Right forelimb (tissue), 1 donor: ENCODE measurements at regions not wholly inside any gene's neighbourhood (a gene's known extent, or its start where the extent isn't known, plus 50 kb on each side); places are given as distances from the start of the nearest gene placed in this dataset.

Source experiments
- DNase-seq: peaks from one replicate; pipeline ENCODE4 v3.0.0-alpha.2; 2018

GRCh38 chr13:50197705-50198104, 182.5 kb downstream of the KCNRG start:
- DNase-seq: no peak

GRCh38 chr13:50198508-50198907, 183.3 kb downstream of the KCNRG start:
- no peak for DNase-seq

GRCh38 chr13:50200569-50200968, 185.3 kb downstream of the KCNRG start:
- no peak for DNase-seq

DNA sequence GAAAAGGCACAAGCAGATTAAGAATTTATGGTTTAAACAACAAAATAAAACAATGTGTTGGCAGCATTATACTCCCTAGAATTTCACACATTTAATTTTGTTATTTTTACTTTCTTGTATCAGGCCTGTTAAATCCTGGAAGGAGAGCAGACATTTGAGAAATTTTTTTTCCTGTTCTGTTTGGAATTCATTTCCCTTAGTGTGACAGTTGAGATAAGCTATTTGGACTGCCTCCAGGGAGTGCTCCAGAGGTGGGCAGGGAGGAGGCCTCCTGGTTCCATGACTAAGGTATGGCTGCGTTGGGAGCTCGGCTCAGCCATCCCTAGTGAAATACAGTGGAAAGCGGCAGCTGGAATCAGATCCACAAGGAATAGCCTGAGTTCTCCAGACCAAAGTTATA, 185.7 kb downstream of the KCNRG start:
- DNase-seq: no peak

DNA sequence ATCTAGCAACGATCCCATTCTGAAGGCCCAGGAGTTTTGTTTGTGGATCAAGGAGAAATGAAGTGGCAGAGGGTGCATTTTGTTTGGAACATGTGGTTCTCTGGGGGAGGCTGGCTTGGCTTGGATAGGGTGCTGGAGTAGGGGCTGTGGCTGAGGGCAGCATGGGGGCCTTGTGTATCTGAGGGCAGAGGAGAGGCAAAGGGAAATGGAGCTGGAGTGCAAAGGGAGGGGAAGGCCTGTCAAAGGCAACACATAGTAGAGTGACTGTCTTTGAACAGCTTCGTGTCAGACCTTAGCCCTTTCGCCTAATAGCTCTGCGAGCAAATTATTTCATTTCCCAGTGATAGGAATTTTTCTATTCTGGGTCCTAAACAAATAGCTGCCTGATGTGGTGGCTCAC, 187.2 kb downstream of the KCNRG start:
- DNase-seq: no peak

DNA sequence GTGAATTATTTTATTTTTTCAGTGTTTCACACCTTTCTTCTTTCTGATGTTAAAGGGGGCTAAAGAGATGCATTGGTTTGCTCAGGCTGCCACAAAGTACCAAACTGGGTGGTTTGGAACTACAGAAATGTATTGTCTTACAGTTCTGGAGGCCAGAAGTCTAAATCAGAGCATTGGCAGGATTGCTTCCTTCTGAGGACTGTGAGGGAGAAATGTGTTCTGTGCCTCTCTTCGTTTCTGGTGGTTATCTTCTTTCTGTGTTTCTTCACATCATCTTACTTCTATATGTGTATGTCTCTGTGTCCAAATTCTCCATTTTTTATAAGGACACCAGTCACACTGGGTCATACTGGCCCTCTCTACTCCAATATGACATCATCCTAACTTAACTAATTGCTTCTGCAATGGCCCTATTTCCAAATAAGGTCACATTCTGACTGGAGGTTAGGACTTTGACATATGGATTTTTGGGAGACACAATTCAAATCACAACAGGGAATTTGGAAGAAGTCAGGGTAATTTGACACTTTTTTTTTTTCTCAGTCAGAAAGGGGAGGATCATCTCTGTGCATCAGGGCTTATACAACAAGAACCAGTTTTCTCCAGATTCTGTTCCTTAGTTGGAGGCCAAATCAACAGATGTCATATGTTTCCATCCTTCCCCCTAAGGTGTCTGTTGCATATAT, 188.2 kb downstream of the KCNRG start:
- DNase-seq: no peak

DNA sequence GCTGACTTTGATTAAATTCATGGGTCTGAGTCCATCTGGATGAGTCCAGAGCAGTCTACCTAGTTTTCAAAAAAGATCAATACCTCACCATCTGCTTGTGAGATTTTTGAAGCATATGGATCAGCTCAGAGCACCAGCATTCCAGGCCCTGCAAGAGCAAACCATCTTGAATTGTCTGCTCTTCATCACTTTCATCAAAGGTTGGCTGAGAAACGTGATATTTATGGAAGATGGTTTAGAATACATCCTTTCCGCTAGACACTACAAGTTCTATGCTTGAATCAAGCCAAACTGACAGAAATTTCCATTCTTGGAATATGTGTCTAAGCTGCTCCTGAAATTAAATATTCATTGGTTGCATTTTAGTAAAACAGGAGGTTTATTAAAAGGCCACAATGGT, 190.3 kb downstream of the KCNRG start:
- DNase-seq: no peak

- DNase-seq: peak; percentile 65
These were observed 193.6 kb downstream of the KCNRG start for GRCh38 chr13:50208826-50209335.

DNA sequence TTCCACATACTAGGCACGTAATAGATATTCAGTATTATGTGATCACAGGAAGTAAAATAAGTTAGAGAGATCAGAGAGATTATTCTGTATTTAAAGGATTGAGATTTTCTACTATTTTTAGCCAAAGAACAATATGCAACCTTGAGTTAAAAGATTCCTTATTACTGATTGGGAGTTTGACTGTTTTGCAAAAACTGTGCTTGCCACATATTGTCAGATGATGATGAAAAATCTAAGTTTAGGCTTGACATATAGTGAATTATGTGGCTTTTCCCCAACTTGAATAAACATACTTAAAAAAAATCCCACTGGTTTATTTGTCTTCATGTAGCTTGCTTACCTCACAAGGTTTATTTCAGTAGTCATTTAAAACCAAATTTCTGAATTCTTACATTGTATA, 194.4 kb downstream of the KCNRG start:
- no peak for DNase-seq

DNA sequence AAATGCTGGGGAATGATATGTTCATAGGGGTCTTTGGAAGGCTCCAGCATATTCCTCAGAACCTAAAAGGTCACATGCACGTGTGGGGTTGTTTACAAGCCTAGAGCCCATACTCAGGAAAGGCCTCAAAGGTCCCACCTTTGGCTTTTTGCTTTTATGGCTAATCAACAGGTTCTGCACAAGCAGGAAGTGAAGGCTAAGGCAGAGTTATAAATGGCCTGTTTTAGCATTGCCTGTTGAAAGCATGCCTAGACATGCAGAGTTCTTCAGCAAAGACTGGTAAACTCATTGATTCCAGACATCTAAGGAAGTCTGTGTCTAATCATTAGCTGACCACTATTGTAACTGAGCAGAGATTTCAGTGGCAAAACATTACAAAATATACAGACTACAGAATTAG, 198.3 kb downstream of the KCNRG start:
- no peak for DNase-seq

DNA sequence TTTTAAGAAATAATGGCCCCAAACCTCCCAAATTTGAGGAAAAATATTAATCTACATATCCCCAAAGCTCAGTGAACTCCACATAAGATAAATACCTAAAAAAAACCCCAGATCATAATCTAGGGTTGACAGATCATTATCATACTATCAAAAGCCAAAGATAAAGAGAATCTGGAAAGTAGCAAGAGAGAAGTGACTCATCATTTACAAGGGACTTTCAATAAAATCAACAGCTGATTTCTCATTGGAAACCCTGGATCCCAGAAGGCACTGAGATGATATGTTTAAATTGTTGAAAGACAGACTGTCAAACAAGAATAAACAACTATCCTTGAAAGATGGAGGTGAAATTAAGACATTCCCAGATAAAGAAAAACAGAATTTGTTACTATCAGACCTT, 199.3 kb downstream of the KCNRG start:
- DNase-seq: no peak

DNA sequence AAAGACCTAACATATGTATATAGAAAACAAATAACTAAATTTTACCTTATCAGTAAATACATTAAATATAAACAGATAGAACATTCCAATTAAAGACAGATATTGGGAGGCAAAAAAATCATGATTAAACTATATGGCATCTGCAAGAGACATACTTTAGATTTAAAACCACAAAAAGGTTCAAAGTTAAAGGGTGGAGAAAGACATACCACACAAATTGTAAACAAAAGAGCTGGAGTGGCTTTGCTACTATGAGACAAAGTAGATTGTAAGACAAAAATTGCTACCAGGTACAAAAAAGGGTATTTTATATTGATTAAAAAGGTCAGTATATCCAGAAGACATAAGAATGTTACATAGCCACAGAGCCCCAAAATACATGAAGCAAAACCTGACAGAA, 200.2 kb downstream of the KCNRG start:
- DNase-seq: no peak

DNA sequence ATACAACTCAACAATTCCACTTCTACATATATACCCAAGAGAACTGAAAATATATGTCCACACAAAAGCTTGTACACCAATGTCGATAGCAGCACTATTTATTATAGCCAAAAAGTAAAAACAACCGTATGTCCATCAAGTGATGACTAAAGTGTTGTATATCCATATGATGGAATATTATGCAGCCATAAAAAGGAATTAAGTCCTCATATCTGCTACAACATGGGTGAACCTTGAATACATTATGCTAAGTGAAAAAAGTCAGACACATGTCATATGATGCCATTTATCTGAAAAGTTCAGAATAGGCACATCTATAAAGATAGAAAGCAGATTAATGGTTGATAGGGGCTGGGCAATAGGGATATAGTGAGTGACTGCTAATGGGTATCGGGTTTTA, 204.5 kb downstream of the KCNRG start:
- DNase-seq: no peak

GRCh38 chr13:50220938-50221337, 205.7 kb downstream of the KCNRG start:
- DNase-seq: no peak

GRCh38 chr13:50222569-50223332, 207.5 kb downstream of the KCNRG start:
- DNase-seq: peak; percentile 78

DNA sequence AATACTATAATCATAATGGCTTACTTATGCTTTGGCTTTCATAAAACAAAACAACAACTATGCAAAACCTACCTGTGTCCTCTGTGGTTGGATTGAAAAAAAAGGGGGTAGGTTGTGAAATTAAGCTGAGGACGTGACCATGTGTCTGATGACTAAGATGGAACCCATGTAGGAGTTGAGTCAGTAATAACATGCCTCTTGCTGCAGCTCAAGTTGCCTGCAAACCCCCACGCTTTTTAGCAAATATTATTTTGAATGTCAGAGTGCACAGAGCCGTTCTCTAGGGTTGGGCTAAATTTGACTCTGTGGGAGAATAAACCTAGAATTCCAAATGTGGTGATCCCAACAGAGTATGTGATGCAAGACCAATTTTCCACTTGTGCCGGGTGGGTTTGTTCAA, 209.3 kb downstream of the KCNRG start:
- DNase-seq: no peak

DNA sequence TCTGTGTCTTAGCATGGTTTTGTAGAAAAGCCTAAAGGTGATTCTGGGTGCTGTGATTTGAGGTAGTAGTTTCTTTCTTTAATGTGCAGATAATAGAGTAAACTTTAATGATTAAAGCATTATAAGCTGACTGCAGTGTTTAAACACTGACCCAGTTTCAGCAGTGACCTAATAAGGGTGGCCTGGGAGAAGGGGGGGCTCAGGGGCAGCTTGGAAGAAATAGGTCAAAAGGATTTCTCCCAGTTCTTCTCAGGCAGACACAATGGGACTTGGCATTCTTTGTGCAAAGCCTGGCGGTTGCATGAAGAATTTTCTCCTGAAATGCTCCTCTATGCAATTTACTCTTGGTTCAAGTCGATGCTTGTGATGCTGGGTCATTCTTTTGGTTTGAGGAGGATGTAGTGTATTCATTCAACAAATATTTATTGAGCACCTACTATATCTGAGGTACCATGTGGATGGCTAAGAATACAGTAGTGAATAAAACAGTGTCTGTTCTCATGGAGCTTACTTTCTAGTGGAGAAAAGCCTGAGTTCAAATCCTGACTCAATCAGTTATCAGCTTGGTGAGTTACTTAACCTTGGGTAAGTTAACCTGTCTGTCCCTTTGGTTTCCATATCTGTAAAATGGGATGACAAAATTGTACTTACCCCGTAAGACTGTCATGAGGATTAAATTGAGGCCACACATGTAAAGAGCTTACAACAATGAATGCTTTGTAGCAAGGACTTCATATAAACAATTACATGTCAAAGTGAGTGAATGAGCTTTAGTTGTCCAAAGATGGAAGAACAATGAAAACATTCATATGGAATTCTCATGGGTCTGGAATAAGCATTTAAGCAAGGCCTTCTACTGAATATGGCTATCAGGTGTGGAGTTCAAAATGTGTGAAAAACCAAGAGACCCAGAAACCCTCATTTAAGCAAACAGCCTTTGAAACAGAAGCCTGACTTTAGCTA, 210.2 kb downstream of the KCNRG start:
- no peak for DNase-seq

- no peak for DNase-seq
These were observed 211.4 kb downstream of the KCNRG start for GRCh38 chr13:50226515-50227155.

DNA sequence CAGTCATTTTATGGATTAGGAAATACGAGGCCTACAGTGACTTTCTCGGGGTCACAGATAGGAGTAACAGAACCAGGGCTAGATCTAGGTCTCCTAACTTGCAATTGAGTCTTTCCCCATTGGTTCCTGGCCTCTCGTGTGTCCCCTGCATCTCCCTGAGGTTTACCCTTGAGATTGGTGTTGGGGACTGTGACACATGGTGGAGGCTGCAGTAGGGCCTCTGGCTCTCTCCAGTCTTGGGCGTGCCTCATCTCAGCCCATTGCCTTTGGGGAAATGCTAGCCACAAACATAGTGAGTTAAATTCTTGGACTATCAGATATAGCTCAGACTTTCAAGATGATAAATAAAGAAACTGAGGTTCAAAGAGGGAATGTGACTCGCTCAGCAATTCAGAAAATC, 212.1 kb downstream of the KCNRG start:
- no peak for DNase-seq

DNA sequence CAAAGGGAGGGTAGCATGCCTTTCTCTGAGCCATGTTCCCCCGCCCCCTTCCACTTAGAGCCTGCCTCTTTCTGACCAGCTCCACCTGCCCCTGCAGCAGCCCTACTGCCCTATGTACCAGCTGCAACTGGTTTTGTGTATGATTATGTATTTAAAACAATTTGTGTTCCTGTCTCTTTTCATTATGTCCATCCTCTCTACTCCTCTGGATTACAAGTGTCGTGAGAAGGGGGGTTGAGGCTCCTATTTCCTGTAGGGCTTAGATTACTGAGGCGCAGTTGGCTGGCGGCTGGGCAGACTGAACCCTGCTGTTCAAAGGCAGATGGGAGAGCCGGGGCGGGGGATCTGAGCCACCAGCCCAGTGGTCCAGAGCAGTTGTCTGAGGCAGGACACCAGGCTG, 213.3 kb downstream of the KCNRG start:
- DNase-seq: no peak

DNA sequence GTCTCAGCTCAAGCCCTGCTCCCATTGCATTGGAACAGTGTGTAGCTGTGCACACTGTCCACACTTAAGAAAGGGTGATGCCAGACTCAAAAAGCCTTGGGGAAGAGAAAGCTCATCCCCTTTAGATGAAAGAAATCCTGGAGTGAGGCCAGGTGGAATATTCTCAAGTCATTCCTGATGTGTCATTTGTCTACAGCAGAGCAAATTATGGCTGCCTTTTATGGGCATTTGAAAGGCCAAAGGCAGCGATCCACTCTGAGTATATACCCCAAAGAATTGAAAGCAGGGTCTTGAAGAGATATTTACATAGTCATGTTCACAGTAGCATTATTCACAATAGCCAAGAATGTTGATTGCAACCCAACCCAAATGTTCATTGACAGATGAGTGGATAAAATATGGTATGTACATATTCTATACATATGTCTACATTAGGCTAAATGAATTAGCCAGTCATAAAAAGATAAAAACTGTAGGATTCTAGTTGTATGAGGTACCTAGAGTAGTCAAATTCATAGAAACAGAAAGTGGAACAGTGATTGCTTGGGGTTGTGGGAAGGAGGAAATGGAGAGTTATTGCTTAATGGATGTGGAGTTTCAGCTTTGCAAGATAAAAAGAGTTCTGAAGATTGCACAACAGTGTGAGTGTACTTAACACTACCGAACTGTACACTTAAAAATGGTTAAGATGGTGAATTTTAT, 214.9 kb downstream of the KCNRG start:
- DNase-seq: no peak

- no peak for DNase-seq
These were observed 215.4 kb downstream of the KCNRG start for GRCh38 chr13:50230662-50230978.
